GM12878 (cell line): ENCODE measurements at regions not wholly inside any gene's neighbourhood (a gene's known extent, or its start where the extent isn't known, plus 50 kb on each side); places are given as distances from the start of the nearest gene placed in this dataset.

Source experiments
- ATAC-seq: fragments of 200-7000 bp; cut with Tn5 transposase; 3 replicates; pipeline ENCODE4 v1.9.1; 2020; ENCODE audit warnings: mild to moderate bottlenecking, moderate library complexity
- BruUV-seq: library from RNA; stranded (reverse); fragments of 400-500 nt; replicated peaks from 2 replicates; lab custom pipeline; 2021; lab: Mats Ljungman, UMichigan
- CTCF ChIA-PET: fragments of 300-600 bp; sonication (Branson Sonifier 250); formaldehyde crosslinking; extraction: SDS; loops from one replicate; lab custom pipeline; 2021; ENCODE audit warnings: inconsistent platforms; lab: Yijun Ruan, JAX
- POLR2A ChIA-PET: fragments of 350-600 bp; formaldehyde crosslinking; extraction: SDS; loops from one replicate; lab custom pipeline; 2021; ENCODE audit warnings: inconsistent platforms; lab: Charles Lee
- RAD21 ChIA-PET: fragments of 300-600 bp; sonication (Branson Sonifier 250); formaldehyde crosslinking; loops from one replicate; lab custom pipeline; 2023; ENCODE audit warnings: antibody characterized with exemption; ENCODE audit not compliant: unreplicated experiment; lab: Charles Lee
- SMC1A ChIA-PET: fragments of 300-600 bp; sonication (Branson Sonifier 250); formaldehyde crosslinking; loops from one replicate; lab custom pipeline; 2023; ENCODE audit not compliant: unreplicated experiment, uncharacterized antibody; lab: Charles Lee
- DNase-seq: peaks from one replicate; pipeline ENCODE4 v3.0.0-alpha.2; 2011; ENCODE audit warnings: low read depth, low spot score
- FAIRE-seq: peaks from 3 replicates; lab custom pipeline; 2011; peaks lifted over from hg19 to GRCh38; lab: Jason Lieb, UNC
- H2AFZ ChIP-seq: 2 replicates; pipeline ENCODE4 v1.6.0; 2011; ENCODE audit warnings: low read depth, low read length, control low read depth; ENCODE audit not compliant: control insufficient read depth
- H3K27ac ChIP-seq: 2 replicates; pipeline ENCODE4 v1.5.1; 2011; ENCODE audit warnings: control low read depth; ENCODE audit not compliant: control insufficient read depth, insufficient read depth
- H3K27me3 ChIP-seq, 2 experiments: replicated peaks in 1 of 2; 2 replicates each; pipeline versions ENCODE4 v1.6.0 to v1.6.1; 2011; ENCODE audit warnings: low read length in 1 of 2; ENCODE audit not compliant: control insufficient read depth in 2 of 2, insufficient read depth in 2 of 2
- H3K36me3 ChIP-seq, 2 experiments: 2 replicates each; pipeline ENCODE4 v1.5.1; 2011; ENCODE audit warnings: low read length in 1 of 2; ENCODE audit not compliant: control insufficient read depth in 2 of 2, insufficient read depth in 2 of 2
- H3K4me1 ChIP-seq: 2 replicates; pipeline ENCODE4 v1.6.1; 2011; ENCODE audit warnings: mild to moderate bottlenecking, low read length, moderate library complexity, mixed read lengths; ENCODE audit not compliant: control insufficient read depth, insufficient read depth
- H3K4me2 ChIP-seq: 2 replicates; pipeline ENCODE4 v1.6.0; 2011; ENCODE audit warnings: control low read depth; ENCODE audit not compliant: control insufficient read depth, insufficient read depth
- H3K4me3 ChIP-seq: fragments of 200-600 bp; sonication (generic); 2 replicates; pipeline ENCODE4 v1.5.1; 2016
- H3K79me2 ChIP-seq: 2 replicates; pipeline ENCODE4 v1.6.0; 2011; ENCODE audit warnings: low read length; ENCODE audit not compliant: control insufficient read depth, insufficient read depth
- H3K9ac ChIP-seq: 2 replicates; pipeline ENCODE4 v1.8.0; 2011; ENCODE audit warnings: low read length, control low read depth, mixed read lengths; ENCODE audit not compliant: control insufficient read depth, insufficient read depth
- H3K9me3 ChIP-seq: replicated peaks from 3 replicates; pipeline ENCODE4 v1.5.1; 2011; ENCODE audit warnings: mild to moderate bottlenecking, low read length; ENCODE audit not compliant: control insufficient read depth, insufficient read depth
- H4K20me1 ChIP-seq: 2 replicates; pipeline ENCODE4 v1.6.0; 2011; ENCODE audit not compliant: control insufficient read depth, insufficient read depth
- ATF3 ChIP-seq: IDR thresholded peaks from 2 replicates; pipeline ENCODE4 v1.6.1; 2011; ENCODE audit warnings: low read depth, mild to moderate bottlenecking, low read length, moderate library complexity, borderline replicate concordance; ENCODE audit errors: extremely low read depth
- ESRRA ChIP-seq: IDR thresholded peaks from 2 replicates; pipeline ENCODE4 v1.6.1; 2012; ENCODE audit warnings: mild to moderate bottlenecking, low read length, improper control_type of control experiment
- MLLT1 ChIP-seq: fragments of 450-650 bp; IDR thresholded peaks from 2 replicates; pipeline ENCODE4 v1.6.1; 2016; ENCODE audit warnings: mild to moderate bottlenecking
- NKRF ChIP-seq: fragments of 450-650 bp; conservative IDR thresholded peaks from 2 replicates; pipeline ENCODE4 v1.6.1; 2017; ENCODE audit warnings: mild to moderate bottlenecking, moderate library complexity
- RELB ChIP-seq: fragments of 450-650 bp; IDR thresholded peaks from 2 replicates; pipeline ENCODE4 v1.6.1; 2017; ENCODE audit warnings: low read depth, mild to moderate bottlenecking, moderate library complexity
- REST ChIP-seq: IDR thresholded peaks from 2 replicates; pipeline ENCODE4 v1.6.1; 2012; ENCODE audit warnings: mild to moderate bottlenecking, low read depth, low read length
- ZBTB11 ChIP-seq: fragments of 450-650 bp; formaldehyde crosslinking; IDR thresholded peaks from 2 replicates; pipeline ENCODE4 v1.5.0; 2022; ENCODE audit warnings: mild to moderate bottlenecking, missing genetic modification characterization
- whole genome bisulfite sequencing: methylation state at CpG from one replicate; pipeline ENCODE4 v1.1.6; 2016; ENCODE audit warnings: low lambda C conversion rate; ENCODE audit not compliant: insufficient replicate concordance, insufficient coverage; ENCODE audit errors: missing lambda C conversion rate; 5-methylcytosine and 5-hydroxymethylcytosine counted together
- in situ Hi-C: fragments of 300-500 bp; cut with MboI; formaldehyde crosslinking; loops from 9 replicates; pipeline ENCODE4 v1.14.3; 2018; ENCODE audit warnings: mixed read lengths
- intact Hi-C: fragments of 100-400 bp; cut with micrococcal nuclease; formaldehyde crosslinking; loops from one replicate; pipeline ENCODE4 v1.14.2; 2022; ENCODE audit not compliant: unreplicated experiment

GRCh38 chr5:149441986-149442385, 62.9 kb upstream of the IL17B start:
- RAD21 ChIA-PET, result interaction anchor here (0.9 to 3.8 kb wide), 9 partner anchors 13 to 176 kb away, joined by 3 to 27 read pairs (median 5); partner anchors contain the start of gene CSNK1A1
- no peak overlapping the region for H3K27ac ChIP-seq
- no peak overlapping the region for H3K4me2 ChIP-seq
- in situ Hi-C loops, result loop anchor here (5.0 kb wide), 1 partner anchor 120 kb away; no protein-coding TSS in a partner anchor
- no peaks in the 10 kb centered on the region; the same call in 2 of the 3 replicates for H3K9me3 ChIP-seq
- no peak overlapping the region for H3K9ac ChIP-seq
- no peaks in the 10 kb centered on the region; a peak in 1 of 4 replicates for H3K27me3 ChIP-seq
- H3K36me3 ChIP-seq, result no peaks in the 10 kb centered on the region; a peak in 1 of 4 replicates
- no peak overlapping the region for H3K4me3 ChIP-seq
- CTCF ChIA-PET, result interaction anchor here (0.5 to 11.2 kb wide), 24 partner anchors 8 to 428 kb away, joined by 3 to 108 read pairs (median 4); partner anchors contain the start of genes CSNK1A1 and IL17B
- WGBS, result 49% methylated on average over 15 of the region's 15 CpGs
- SMC1A ChIA-PET, result interaction anchor here (0.9 to 4.6 kb wide), 5 partner anchors 10 to 176 kb away, joined by 3 to 27 read pairs (median 5); no protein-coding TSS in a partner anchor
- intact Hi-C loops, result loop anchor here (1.0 to 2.0 kb wide), 2 partner anchors 122 to 177 kb away; no protein-coding TSS in a partner anchor
- DNase-seq (no peak), ATAC-seq (no peak), FAIRE-seq (no peak)
- no TSS peak for BruUV-seq
- POLR2A ChIA-PET, result no interaction called here
- H3K79me2 ChIP-seq, result no peaks in the 10 kb centered on the region
- H2AFZ ChIP-seq, result no peak overlapping the region
- H3K4me1 ChIP-seq, result no peaks in the 10 kb centered on the region
- H4K20me1 ChIP-seq, result no peaks in the 10 kb centered on the region
- no peak for TF ChIP-seq ZBTB11 (CRISPR knock-in tag)
- TF ChIP-seq REST, result no peak
- TF ChIP-seq NKRF, result no peak
- TF ChIP-seq ATF3, result no peak
- TF ChIP-seq ESRRA, result no peak
- TF ChIP-seq MLLT1, result no peak
- TF ChIP-seq RELB, result no peak
